Uterus (tissue), 2 donors: ENCODE measurements at regions not wholly inside any gene's neighbourhood (a gene's known extent, or its start where the extent isn't known, plus 50 kb on each side); places are given as distances from the start of the nearest gene placed in this dataset.

Experiments used
- POLR2A ChIP-seq, 2 donors: fragments of 450-650 bp; IDR thresholded peaks; one replicate each; pipeline ENCODE4 v1.6.1; 2016; ENCODE audit warnings: antibody characterized with exemption in 2 of 2, mild to moderate bottlenecking in 1 of 2, moderate library complexity in 1 of 2
- TF ChIP-seq, protein P1 (sequence below), 4 experiments: fragments of 200-600 bp in 2 of 4; fragments of 450-650 bp in 2 of 4; sonication (generic) in 2 of 4; IDR thresholded peaks; one replicate each; pipeline ENCODE4 v1.5.1; 2016 to 2019; ENCODE audit warnings: antibody characterized with exemption in 4 of 4, mild to moderate bottlenecking in 2 of 4, moderate library complexity in 1 of 4

DNA sequence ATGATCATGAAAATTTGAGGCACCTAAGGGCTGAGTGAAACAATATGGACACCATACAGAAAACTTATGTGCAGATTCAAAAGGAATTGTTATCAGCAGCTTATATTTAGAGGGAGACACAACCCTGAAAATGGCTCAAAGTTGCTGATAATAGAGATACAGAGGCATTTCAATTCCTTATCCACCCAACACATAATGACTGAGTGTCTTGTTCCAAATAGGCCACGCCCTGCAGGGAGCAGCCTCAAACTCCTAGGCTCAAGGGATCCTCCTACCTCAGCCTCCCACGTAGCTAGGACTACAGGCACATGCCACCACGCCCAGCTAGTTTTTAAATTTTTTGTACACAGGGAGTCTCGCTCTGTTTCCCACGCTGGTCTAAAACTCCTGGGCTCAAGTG is 79.0 kb downstream of the LBH start:
- TF ChIP-seq, protein P1, sequence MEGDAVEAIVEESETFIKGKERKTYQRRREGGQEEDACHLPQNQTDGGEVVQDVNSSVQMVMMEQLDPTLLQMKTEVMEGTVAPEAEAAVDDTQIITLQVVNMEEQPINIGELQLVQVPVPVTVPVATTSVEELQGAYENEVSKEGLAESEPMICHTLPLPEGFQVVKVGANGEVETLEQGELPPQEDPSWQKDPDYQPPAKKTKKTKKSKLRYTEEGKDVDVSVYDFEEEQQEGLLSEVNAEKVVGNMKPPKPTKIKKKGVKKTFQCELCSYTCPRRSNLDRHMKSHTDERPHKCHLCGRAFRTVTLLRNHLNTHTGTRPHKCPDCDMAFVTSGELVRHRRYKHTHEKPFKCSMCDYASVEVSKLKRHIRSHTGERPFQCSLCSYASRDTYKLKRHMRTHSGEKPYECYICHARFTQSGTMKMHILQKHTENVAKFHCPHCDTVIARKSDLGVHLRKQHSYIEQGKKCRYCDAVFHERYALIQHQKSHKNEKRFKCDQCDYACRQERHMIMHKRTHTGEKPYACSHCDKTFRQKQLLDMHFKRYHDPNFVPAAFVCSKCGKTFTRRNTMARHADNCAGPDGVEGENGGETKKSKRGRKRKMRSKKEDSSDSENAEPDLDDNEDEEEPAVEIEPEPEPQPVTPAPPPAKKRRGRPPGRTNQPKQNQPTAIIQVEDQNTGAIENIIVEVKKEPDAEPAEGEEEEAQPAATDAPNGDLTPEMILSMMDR (IDR thresholded peaks at IDR 0.05), result no peak
- TF ChIP-seq POLR2A (IDR thresholded peaks at IDR 0.05), result no peak
